BLaER1 treated with 17β-estradiol and CSF1 and Interleukin-3, amounts not matched to agents 10 nM and 100 nM (cell line): ENCODE measurements at regions not wholly inside any gene's neighbourhood (a gene's known extent, or its start where the extent isn't known, plus 50 kb on each side); places are given as distances from the start of the nearest gene placed in this dataset.
"Not testable (repeated sequence)": the region's sequence is repeated elsewhere in the genome, so short reads cannot be mapped to it uniquely, and the experiment has no call there.

ENCODE experiments used
- H3K27ac ChIP-seq, 11 experiments: shearing (Covaris generic); formaldehyde crosslinking; 2 replicates each; pipeline ENCODE4 v1.8.1; 2022
- H3K27me3 ChIP-seq, 11 experiments: shearing (Covaris generic); formaldehyde crosslinking; 2 replicates each; pipeline ENCODE4 v1.8.1; 2022
- H3K36me3 ChIP-seq, 11 experiments: shearing (Covaris generic); formaldehyde crosslinking; 2 replicates each; pipeline ENCODE4 v1.8.1; 2022
- H3K4me1 ChIP-seq, 10 experiments: shearing (Covaris generic); formaldehyde crosslinking; 2 replicates each; pipeline ENCODE4 v1.8.1; 2022
- H3K4me2 ChIP-seq, 11 experiments: shearing (Covaris generic); formaldehyde crosslinking; 2 replicates each; pipeline ENCODE4 v1.8.1; 2022
- H3K4me3 ChIP-seq, 10 experiments: shearing (Covaris generic); formaldehyde crosslinking; 2 replicates each; pipeline ENCODE4 v1.8.1; 2022
- H3K9ac ChIP-seq, 11 experiments: shearing (Covaris generic); formaldehyde crosslinking; 2 replicates each; pipeline ENCODE4 v1.8.1; 2022
- H3K9me3 ChIP-seq, 11 experiments: shearing (Covaris generic); formaldehyde crosslinking; replicated peaks in 1 of 11; 2 replicates each; pipeline ENCODE4 v1.8.1; 2022
- H4K20me1 ChIP-seq, 11 experiments: shearing (Covaris generic); formaldehyde crosslinking; 2 replicates each; pipeline ENCODE4 v1.8.1; 2022
- Cebpa-rat ChIP-seq, 11 experiments: shearing (Covaris generic); IDR thresholded peaks; 2 replicates each; pipeline ENCODE4 v1.8.1; 2022

DNA sequence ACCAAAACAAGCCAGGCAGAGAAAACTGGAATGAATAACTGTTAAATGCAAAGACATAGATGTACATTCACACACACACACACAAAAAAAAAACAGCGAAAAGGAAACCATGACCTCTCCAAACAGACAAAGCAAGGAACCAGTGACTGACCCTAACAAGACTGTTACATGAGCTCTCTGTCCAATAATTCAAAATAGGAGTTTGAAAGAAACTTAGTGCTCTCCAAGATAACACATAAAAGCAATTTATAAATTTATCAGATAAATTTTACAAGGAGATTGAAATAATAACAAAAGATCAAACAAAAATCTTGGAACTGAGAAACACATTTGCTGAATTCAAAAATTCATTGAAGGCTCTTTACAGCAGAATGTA, 423.5 kb upstream of the RGMB start:
- Histone ChIP-seq H3K4me2 (no peak overlapping the region), H3K4me1 (no peaks in the 10 kb centered on the region), H3K27me3 (no peaks in the 10 kb centered on the region), H3K9ac (no peak overlapping the region), H3K36me3 (no peaks in the 10 kb centered on the region), H3K9me3 (peaks cover 18 to 25% (median 19%) of the 10 kb centered on the region in 11 experiments), H3K4me3 (no peak overlapping the region), H3K27ac (no peak overlapping the region), H4K20me1 (no peaks in the 10 kb centered on the region)
- TF ChIP-seq Cebpa-rat (IDR thresholded peaks at IDR 0.05) = no peak

DNA sequence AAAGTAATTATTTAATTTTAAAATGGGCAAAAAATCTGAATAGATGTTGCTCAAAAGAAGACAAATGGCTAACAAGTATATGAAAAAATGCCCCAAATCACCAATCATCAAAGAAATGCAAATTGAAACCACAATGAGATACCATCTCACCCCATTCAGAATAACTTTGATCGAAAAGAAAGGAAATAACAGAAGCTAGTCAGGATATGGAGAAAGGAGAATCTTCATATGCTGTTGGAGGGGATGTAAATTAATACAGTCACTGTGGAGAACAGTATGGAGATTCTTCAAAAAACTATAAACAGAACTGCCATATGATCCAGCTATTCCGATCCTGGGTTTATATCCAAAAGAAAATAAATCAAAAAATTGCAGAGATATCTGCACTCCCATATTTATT, 418.5 kb upstream of the RGMB start:
- Histone ChIP-seq H4K20me1 (no peaks in the 10 kb centered on the region), H3K9ac (no peak overlapping the region)
- TF ChIP-seq Cebpa-rat (IDR thresholded peaks at IDR 0.05) = no peak

DNA sequence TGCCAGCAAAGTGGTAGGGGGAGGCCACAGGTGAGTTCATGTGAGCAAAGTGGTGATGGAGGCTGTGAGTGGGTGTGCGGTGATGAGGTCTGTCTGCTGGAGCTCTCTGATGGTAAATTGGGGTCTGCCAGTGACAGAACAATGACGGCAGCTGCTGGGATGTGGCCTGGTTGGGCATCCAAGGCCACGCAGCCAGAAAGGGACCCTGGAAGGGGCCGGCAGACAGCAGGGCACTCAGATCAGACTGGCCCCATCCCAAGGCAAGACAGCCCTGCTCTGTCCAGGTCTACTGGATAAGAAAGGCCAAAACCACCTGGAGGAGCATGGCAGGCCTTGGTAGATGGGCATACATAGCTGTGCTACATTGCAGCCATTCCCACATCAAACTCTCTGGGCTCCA, 412.9 kb upstream of the RGMB start:
- H3K4me1 ChIP-seq = no peaks in the 10 kb centered on the region
- H3K4me3 ChIP-seq = no peak overlapping the region
- H3K27me3 ChIP-seq = no peaks in the 10 kb centered on the region
- H4K20me1 ChIP-seq = no peaks in the 10 kb centered on the region
- H3K9ac ChIP-seq = no peak overlapping the region
- H3K27ac ChIP-seq = no peak overlapping the region
- H3K36me3 ChIP-seq = no peaks in the 10 kb centered on the region
- TF ChIP-seq Cebpa-rat (IDR thresholded peaks at IDR 0.05) = no peak
- H3K4me2 ChIP-seq = no peak overlapping the region
- H3K9me3 ChIP-seq = peaks cover 0 to 20% (median 0%) of the 10 kb centered on the region in 11 experiments; a peak in 6 of 22 replicates

More for the DNA sequence above, 418.5 kb upstream of the RGMB start:
- no peaks in the 10 kb centered on the region for H3K36me3 ChIP-seq
- H3K4me2 ChIP-seq = no peak overlapping the region
- no peaks in the 10 kb centered on the region for H3K4me1 ChIP-seq
- H3K27ac ChIP-seq = no peak overlapping the region
- no peaks in the 10 kb centered on the region for H3K27me3 ChIP-seq
- H3K9me3 ChIP-seq = peaks cover 7 to 20% (median 11%) of the 10 kb centered on the region in 11 experiments; a peak in 21 of 22 replicates
- no peak overlapping the region for H3K4me3 ChIP-seq

GRCh38 chr5:98363157-98363556, 410.3 kb upstream of the RGMB start:
- Histone ChIP-seq H3K9ac (no peak overlapping the region), H3K27ac (no peak overlapping the region), H4K20me1 (no peaks in the 10 kb centered on the region), H3K27me3 (no peaks in the 10 kb centered on the region), H3K9me3 (peaks cover 0 to 20% (median 0%) of the 10 kb centered on the region in 11 experiments; a peak in 6 of 22 replicates), H3K4me3 (no peak overlapping the region), H3K36me3 (no peaks in the 10 kb centered on the region), H3K4me1 (no peaks in the 10 kb centered on the region), H3K4me2 (no peak overlapping the region)
- no peak for TF ChIP-seq Cebpa-rat (IDR thresholded peaks at IDR 0.05)

GRCh38 chr5:98364549-98364948, 408.9 kb upstream of the RGMB start:
- no peak overlapping the region for H3K4me2 ChIP-seq
- H3K9me3 ChIP-seq = peaks cover 0 to 12% (median 0%) of the 10 kb centered on the region in 11 experiments; a peak in 5 of 22 replicates
- H3K4me3 ChIP-seq = no peak overlapping the region
- no peaks in the 10 kb centered on the region for H4K20me1 ChIP-seq
- no peak overlapping the region for H3K9ac ChIP-seq
- no peaks in the 10 kb centered on the region for H3K27me3 ChIP-seq
- no peaks in the 10 kb centered on the region for H3K4me1 ChIP-seq
- H3K27ac ChIP-seq = no peak overlapping the region
- no peaks in the 10 kb centered on the region for H3K36me3 ChIP-seq
- TF ChIP-seq Cebpa-rat (IDR thresholded peaks at IDR 0.05) = no peak

- Histone ChIP-seq H3K27ac (no peak overlapping the region), H3K4me1 (no peaks in the 10 kb centered on the region), H3K36me3 (no peaks in the 10 kb centered on the region), H3K4me2 (no peak overlapping the region), H3K27me3 (no peaks in the 10 kb centered on the region), H3K4me3 (no peak overlapping the region), H3K9me3 (peaks cover 0 to 7% (median 0%) of the 10 kb centered on the region in 11 experiments; a peak in 3 of 22 replicates), H4K20me1 (no peaks in the 10 kb centered on the region), H3K9ac (no peak overlapping the region)
- TF ChIP-seq Cebpa-rat (IDR thresholded peaks at IDR 0.05) = no peak
These were observed 408.3 kb upstream of the RGMB start for GRCh38 chr5:98365126-98365525.

GRCh38 chr5:98368141-98368540, 405.3 kb upstream of the RGMB start:
- H3K27me3 ChIP-seq = no peaks in the 10 kb centered on the region
- no peaks in the 10 kb centered on the region for H4K20me1 ChIP-seq
- H3K36me3 ChIP-seq = no peaks in the 10 kb centered on the region

DNA sequence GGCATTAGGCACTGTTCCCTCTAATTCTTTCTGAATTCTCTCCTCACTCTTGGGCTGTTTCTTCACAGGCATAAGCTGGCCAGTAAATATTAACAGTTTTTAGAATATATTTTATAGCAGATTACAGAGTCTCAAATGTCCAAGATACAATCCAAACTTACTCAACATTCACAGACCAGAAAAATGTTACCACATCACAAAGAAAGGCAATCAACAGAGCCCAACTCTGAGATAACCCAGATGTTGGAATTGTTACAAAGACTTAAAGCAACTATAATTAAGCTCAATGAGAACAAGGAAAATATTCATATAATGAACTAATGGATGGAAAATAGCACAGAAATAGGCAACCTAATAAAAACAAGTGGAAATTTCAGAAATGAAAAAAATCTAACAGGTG, 401.1 kb upstream of the RGMB start:
- no peaks in the 10 kb centered on the region for H4K20me1 ChIP-seq
- H3K27ac ChIP-seq = no peak overlapping the region
- H3K9ac ChIP-seq = no peak overlapping the region
- H3K27me3 ChIP-seq = no peaks in the 10 kb centered on the region
- no peaks in the 10 kb centered on the region for H3K36me3 ChIP-seq
- no peak overlapping the region for H3K4me3 ChIP-seq
- no peak for TF ChIP-seq Cebpa-rat (IDR thresholded peaks at IDR 0.05)
- no peak overlapping the region for H3K4me2 ChIP-seq
- no peaks in the 10 kb centered on the region for H3K4me1 ChIP-seq
- no peaks in the 10 kb centered on the region for H3K9me3 ChIP-seq

More at GRCh38 chr5:98368141-98368540, 405.3 kb upstream of the RGMB start:
- Histone ChIP-seq H3K4me1 (no peaks in the 10 kb centered on the region), H3K27ac (no peak overlapping the region), H3K9me3 (no peaks in the 10 kb centered on the region), H3K4me3 (no peak overlapping the region), H3K9ac (no peak overlapping the region), H3K4me2 (no peak overlapping the region)
- no peak for TF ChIP-seq Cebpa-rat (IDR thresholded peaks at IDR 0.05)

DNA sequence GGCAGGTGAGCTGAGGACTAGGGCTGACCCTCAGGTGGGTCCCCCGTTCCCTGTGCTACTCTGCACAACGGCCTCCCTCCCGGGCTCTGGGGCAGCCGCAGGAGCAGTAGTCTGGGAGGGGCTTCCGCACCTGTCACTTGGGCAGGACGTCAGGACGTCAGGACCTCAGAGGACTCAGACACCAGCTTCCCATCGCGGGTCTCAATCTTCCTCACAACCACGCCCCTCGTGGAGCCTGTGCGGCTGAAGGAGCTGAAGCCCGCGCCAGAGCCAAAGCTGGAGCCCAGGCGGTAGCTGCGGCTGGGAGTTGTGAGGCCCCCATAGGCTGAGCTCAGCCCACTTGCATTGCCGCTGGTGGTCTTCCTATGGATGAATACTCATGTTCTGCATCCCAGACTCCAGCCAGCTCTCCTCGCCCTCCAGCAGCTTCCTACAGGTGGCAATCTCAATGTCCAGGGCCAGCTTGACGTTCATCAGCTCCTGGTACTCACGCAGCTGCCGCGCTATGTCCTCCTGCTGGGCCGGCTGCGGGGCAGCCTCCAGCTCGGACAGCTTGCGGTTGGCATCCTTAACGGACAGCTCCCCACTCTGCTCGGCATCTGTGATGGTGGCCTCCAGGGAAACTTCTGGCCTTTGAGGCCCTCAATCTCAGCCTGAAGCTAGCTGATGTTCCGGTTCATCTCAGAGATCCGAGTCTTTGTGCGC, 381.4 kb upstream of the RGMB start:
- H3K36me3 ChIP-seq = no peaks in the 10 kb centered on the region
- no peak for TF ChIP-seq Cebpa-rat (IDR thresholded peaks at IDR 0.05)
- H3K4me1 ChIP-seq = no peaks in the 10 kb centered on the region
- H3K27ac ChIP-seq = no peak overlapping the region
- H3K4me2 ChIP-seq = no peak overlapping the region
- no peaks in the 10 kb centered on the region; a peak in 2 of 22 replicates for H3K9me3 ChIP-seq
- H3K4me3 ChIP-seq = no peak overlapping the region
- no peaks in the 10 kb centered on the region for H4K20me1 ChIP-seq
- no peaks in the 10 kb centered on the region for H3K27me3 ChIP-seq
- no peak overlapping the region for H3K9ac ChIP-seq

GRCh38 chr5:98393205-98393604, 380.3 kb upstream of the RGMB start:
- H3K27ac ChIP-seq, H3K9me3 ChIP-seq, H3K4me2 ChIP-seq: not testable (repeated sequence)

More at GRCh38 chr5:98393205-98393604, 380.3 kb upstream of the RGMB start:
- not testable (repeated sequence) for H3K9ac ChIP-seq, H3K4me1 ChIP-seq, H3K27me3 ChIP-seq, H3K36me3 ChIP-seq, H4K20me1 ChIP-seq, H3K4me3 ChIP-seq
